Uterus (tissue), 3 donors: ENCODE measurements at regions not wholly inside any gene's neighbourhood (a gene's known extent, or its start where the extent isn't known, plus 50 kb on each side); places are given as distances from the start of the nearest gene placed in this dataset.

ENCODE experiments used
- DNase-seq, 2 donors: peaks; one replicate each; pipeline ENCODE4 v3.0.0-alpha.2; 2019 to 2020
- H3K27ac ChIP-seq, 2 donors: fragments of 200-600 bp; sonication (generic); 1 replicate in 1 of 2; 2 replicates in 1 of 2; pipeline ENCODE4 v1.5.1; 2016 to 2018
- H3K27me3 ChIP-seq, 2 donors: fragments of 200-600 bp; sonication (generic); one replicate each; pipeline ENCODE4 v1.5.1; 2018 to 2019; ENCODE audit warnings: control low read depth in 1 of 2
- H3K36me3 ChIP-seq, 2 donors: fragments of 200-600 bp; sonication (generic); one replicate each; pipeline ENCODE4 v1.5.1; 2019; ENCODE audit warnings: control low read depth in 1 of 2
- H3K4me1 ChIP-seq, 2 donors: fragments of 200-600 bp; sonication (generic); one replicate each; pipeline ENCODE4 v1.5.1; 2018 to 2019; ENCODE audit warnings: control low read depth in 1 of 2
- H3K4me3 ChIP-seq, 2 donors: fragments of 200-600 bp; sonication (generic); 1 replicate in 1 of 2; 2 replicates in 1 of 2; pipeline ENCODE4 v1.5.1; 2018 to 2019; ENCODE audit warnings: mild to moderate bottlenecking in 1 of 2
- H3K9me3 ChIP-seq, 2 donors: fragments of 200-600 bp; sonication (generic); one replicate each; pipeline ENCODE4 v1.5.1; 2019; ENCODE audit warnings: control low read depth in 1 of 2
- POLR2A ChIP-seq, 2 donors: fragments of 450-650 bp; IDR thresholded peaks; one replicate each; pipeline ENCODE4 v1.6.1; 2016; ENCODE audit warnings: antibody characterized with exemption in 2 of 2, mild to moderate bottlenecking in 1 of 2, moderate library complexity in 1 of 2
- intact Hi-C: fragments of 100-400 bp; cut with DNase I; formaldehyde crosslinking; loops from one replicate; pipeline ENCODE4 v1.15.1; 2023; ENCODE audit warnings: low total_unique reads
- TF ChIP-seq, protein P1 (sequence below), 4 experiments: fragments of 200-600 bp in 2 of 4; fragments of 450-650 bp in 2 of 4; sonication (generic) in 2 of 4; IDR thresholded peaks; one replicate each; pipeline ENCODE4 v1.5.1; 2016 to 2019; ENCODE audit warnings: antibody characterized with exemption in 4 of 4, mild to moderate bottlenecking in 2 of 4, moderate library complexity in 1 of 4
- donor health status: DM: yes; HTN: yes; CAD: no.

DNA sequence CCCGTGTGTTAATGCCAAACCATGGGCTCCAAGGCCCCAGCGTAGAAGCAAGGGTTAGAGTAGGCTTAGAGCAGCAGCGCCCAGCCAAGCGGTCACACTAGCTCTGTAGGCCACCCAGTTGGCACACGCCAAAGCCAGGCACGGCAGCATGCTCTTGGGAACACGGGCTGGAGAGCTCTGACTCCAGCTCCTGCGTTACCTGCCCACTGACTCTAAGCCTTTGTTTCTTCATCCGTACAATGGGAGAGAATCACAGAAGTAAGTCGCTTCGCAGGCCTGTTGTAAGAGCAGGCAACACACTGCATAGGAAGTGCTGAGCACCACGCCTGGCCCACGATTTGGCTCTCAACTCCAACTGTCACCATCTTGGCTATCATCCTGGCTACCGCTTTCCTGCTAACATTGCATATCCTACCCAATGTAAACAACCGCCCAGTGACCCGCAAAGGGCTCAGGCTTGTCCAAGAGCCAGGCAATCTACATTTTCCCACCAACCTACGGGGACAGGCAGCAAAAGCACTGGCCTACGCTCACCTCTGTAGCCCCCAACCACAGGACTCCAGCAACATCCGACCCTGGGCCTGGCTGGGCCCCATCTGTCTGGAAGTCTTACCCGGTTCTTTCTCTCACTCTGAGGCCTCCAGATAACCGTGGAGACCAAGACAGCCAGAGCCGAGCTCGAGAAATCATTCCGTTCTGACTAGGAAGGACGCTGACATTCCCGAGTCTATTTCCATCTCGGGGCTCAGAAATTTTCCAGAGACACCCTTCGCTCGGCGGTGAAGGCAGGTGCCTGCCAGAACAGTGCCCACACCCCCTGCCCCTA lies 91.5 kb upstream of the ZNF507 start:
- TF ChIP-seq, protein P1, sequence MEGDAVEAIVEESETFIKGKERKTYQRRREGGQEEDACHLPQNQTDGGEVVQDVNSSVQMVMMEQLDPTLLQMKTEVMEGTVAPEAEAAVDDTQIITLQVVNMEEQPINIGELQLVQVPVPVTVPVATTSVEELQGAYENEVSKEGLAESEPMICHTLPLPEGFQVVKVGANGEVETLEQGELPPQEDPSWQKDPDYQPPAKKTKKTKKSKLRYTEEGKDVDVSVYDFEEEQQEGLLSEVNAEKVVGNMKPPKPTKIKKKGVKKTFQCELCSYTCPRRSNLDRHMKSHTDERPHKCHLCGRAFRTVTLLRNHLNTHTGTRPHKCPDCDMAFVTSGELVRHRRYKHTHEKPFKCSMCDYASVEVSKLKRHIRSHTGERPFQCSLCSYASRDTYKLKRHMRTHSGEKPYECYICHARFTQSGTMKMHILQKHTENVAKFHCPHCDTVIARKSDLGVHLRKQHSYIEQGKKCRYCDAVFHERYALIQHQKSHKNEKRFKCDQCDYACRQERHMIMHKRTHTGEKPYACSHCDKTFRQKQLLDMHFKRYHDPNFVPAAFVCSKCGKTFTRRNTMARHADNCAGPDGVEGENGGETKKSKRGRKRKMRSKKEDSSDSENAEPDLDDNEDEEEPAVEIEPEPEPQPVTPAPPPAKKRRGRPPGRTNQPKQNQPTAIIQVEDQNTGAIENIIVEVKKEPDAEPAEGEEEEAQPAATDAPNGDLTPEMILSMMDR (IDR thresholded peaks at IDR 0.05), result no peak
- TF ChIP-seq POLR2A (IDR thresholded peaks at IDR 0.05), result no peak
- intact Hi-C loops, result no loop called here
- H3K9me3 ChIP-seq, result no peaks in the 10 kb centered on the region
- H3K27ac ChIP-seq, result no peak overlapping the region
- no peak overlapping the region for H3K4me3 ChIP-seq
- no peaks in the 10 kb centered on the region for H3K27me3 ChIP-seq
- H3K36me3 ChIP-seq, result no peaks in the 10 kb centered on the region
- H3K4me1 ChIP-seq, result no peaks in the 10 kb centered on the region
- no peak for DNase-seq

- H3K27me3 ChIP-seq, result no peaks in the 10 kb centered on the region
- no peaks in the 10 kb centered on the region for H3K36me3 ChIP-seq
- TF ChIP-seq, protein P1 (IDR thresholded peaks at IDR 0.05), result no peak
- TF ChIP-seq POLR2A (IDR thresholded peaks at IDR 0.05), result no peak
Observed at GRCh38 chr19:32254509-32254890, 90.9 kb upstream of the ZNF507 start.

GRCh38 chr19:32255536-32256295 lies 89.7 kb upstream of the ZNF507 start:
- DNase-seq, result no peak
- TF ChIP-seq POLR2A (IDR thresholded peaks at IDR 0.05), result no peak
- TF ChIP-seq, protein P1 (IDR thresholded peaks at IDR 0.05), result no peak
- H3K27me3 ChIP-seq, result no peaks in the 10 kb centered on the region

More at GRCh38 chr19:32254509-32254890, 90.9 kb upstream of the ZNF507 start:
- H3K27ac ChIP-seq, result no peak overlapping the region
- DNase-seq, result no peak
- no peak overlapping the region for H3K4me3 ChIP-seq
- intact Hi-C loops, result no loop called here
- no peaks in the 10 kb centered on the region for H3K9me3 ChIP-seq
- no peaks in the 10 kb centered on the region for H3K4me1 ChIP-seq

GRCh38 chr19:32256341-32256975 lies 89.0 kb upstream of the ZNF507 start:
- no peaks in the 10 kb centered on the region for H3K9me3 ChIP-seq
- TF ChIP-seq, protein P1 (IDR thresholded peaks at IDR 0.05), result no peak
- no peak for TF ChIP-seq POLR2A (IDR thresholded peaks at IDR 0.05)
- DNase-seq, result no peak

More at GRCh38 chr19:32255536-32256295, 89.7 kb upstream of the ZNF507 start:
- no peak overlapping the region for H3K27ac ChIP-seq
- no peaks in the 10 kb centered on the region for H3K9me3 ChIP-seq
- H3K4me3 ChIP-seq, result no peak overlapping the region
- H3K4me1 ChIP-seq, result no peaks in the 10 kb centered on the region
- intact Hi-C loops, result no loop called here
- no peaks in the 10 kb centered on the region for H3K36me3 ChIP-seq

More at GRCh38 chr19:32256341-32256975, 89.0 kb upstream of the ZNF507 start:
- Histone ChIP-seq H3K4me3 (no peak overlapping the region), H3K4me1 (no peaks in the 10 kb centered on the region), H3K27me3 (no peaks in the 10 kb centered on the region), H3K36me3 (no peaks in the 10 kb centered on the region), H3K27ac (no peak overlapping the region)
- intact Hi-C loops, result no loop called here
